ENCODE measurements at regions not wholly inside any gene's neighbourhood (a gene's known extent, or its start where the extent isn't known, plus 50 kb on each side); places are given as distances from the start of the nearest gene placed in this dataset.

- DNase-seq (ENCODE audit: low read depth in 2 of 2): no peak
Measured at GRCh38 chr4:4735870-4736269, 123.6 kb upstream of the MSX1 start.

GRCh38 chr4:4735136-4735750 lies 124.2 kb upstream of the MSX1 start:
- DNase-seq (ENCODE audit: low read depth in 2 of 2): no peak

DNA sequence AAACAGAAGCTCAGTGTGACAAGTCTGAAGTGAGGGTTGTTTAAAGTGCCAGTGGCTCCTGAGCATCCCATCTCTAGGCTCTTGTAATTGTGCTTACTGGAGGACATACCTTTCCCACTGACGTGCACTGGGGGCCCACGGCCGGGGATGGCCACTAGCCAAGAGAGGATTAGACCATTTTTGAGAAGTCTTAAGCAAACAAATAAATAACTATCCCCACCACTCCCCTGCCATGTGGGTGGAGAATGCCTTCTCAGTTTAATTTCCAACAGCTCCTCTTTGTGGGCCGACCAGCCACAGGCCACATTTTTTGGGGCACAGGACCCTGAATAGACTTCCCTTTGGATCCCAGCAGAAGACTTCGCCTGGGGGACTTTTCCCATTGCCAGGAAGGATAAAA lies 125.0 kb upstream of the MSX1 start:
- DNase-seq (ENCODE audit: low read depth in 2 of 2): no peak

DNA sequence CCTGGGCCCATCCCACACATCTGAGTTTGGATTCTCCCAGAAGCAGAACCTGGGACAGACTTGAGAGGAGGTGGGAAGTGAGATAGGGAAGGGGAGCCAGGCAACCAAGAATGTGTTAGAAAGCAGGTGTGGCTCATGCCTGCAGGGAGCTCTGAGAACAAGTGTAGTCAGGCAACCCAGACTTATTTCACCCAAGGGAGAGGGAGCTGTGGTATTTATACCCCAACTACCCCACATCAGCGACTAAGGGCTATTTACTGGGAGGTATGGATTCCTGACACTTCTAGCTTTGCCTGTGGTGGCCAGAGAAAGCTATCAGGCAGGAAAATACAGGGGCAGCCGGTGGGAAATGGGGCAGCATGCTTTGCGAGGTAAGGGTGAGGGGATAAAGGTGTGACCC lies 125.8 kb upstream of the MSX1 start:
- DNase-seq (ENCODE audit: low read depth in 2 of 2): no peak

GRCh38 chr4:4730249-4730648 lies 129.2 kb upstream of the MSX1 start:
- DNase-seq (ENCODE audit: low read depth in 2 of 2): no peak

DNA sequence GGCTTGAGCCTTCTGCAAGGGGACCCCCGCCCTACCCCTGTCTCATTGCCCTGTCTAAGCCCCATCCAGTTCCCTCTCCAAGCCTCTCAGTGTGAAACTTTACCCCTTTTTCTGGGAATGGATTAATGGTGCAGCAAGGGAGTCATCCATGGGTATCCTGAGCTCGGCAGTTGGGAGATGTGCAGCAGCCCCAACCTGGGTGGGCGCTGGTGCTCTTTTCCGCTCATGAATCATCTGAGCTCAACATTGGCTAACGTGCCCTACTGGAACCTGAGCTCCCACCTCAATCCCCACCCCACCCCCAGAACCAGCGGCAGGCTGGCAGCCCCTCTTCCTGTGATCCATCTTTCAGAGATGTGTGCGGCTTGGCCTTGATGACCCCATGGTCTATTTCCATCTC lies 130.3 kb upstream of the MSX1 start:
- DNase-seq (ENCODE audit: low read depth in 2 of 2): no peak

GRCh38 chr4:4727536-4727935 lies 131.9 kb upstream of the MSX1 start:
- no peak for DNase-seq (ENCODE audit: low read depth in 2 of 2)

DNA sequence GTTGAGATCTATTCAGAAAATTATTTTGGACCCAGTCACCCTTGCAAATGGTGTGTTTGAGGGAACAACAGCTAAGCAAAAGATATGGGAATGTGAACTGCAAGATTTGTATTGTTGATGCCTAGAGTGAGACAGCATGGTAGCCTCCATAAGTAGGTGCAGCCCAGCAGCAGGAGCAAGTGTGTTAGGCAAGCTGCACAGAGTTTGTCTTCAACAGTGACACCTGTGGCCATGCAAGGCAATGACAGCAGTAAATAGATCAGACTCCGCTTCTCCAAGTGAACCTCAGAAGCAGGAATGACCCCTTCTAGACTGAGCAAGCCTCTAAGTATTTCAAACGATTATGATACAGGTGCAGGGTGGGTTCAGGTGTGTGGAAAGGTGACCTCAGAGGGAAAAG lies 133.4 kb upstream of the MSX1 start:
- no peak for DNase-seq (ENCODE audit: low read depth in 2 of 2)

GRCh38 chr4:4724321-4724720 lies 135.1 kb upstream of the MSX1 start:
- no peak for DNase-seq (ENCODE audit: low read depth in 2 of 2)

DNA sequence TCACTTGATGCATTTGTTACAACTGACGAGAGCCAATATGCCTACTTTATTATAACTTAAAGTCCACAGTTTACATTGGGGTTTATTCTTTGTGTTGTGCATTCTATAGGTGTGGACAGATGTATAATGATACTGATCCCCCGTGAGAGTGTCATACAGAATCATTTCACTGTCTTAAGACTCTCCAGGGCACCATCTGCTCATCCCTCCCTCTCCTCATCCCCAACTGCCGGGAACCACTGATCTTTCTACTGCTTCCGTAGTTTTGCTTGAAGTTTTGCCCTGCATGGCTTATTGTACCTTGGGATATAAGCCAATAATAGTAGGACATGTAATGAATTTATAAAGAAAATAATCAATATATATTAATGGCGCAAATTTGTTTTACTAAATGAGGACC lies 137.8 kb upstream of the MSX1 start:
- DNase-seq (ENCODE audit: low read depth in 2 of 2): no peak

GRCh38 chr4:4720646-4721045 lies 138.8 kb upstream of the MSX1 start:
- no peak for DNase-seq (ENCODE audit: low read depth in 2 of 2)

GRCh38 chr4:4719436-4719835 lies 140.0 kb upstream of the MSX1 start:
- no peak for DNase-seq (ENCODE audit: low read depth in 2 of 2)

GRCh38 chr4:4717692-4718091 lies 141.8 kb upstream of the MSX1 start:
- DNase-seq (ENCODE audit: low read depth in 2 of 2): no peak

DNA sequence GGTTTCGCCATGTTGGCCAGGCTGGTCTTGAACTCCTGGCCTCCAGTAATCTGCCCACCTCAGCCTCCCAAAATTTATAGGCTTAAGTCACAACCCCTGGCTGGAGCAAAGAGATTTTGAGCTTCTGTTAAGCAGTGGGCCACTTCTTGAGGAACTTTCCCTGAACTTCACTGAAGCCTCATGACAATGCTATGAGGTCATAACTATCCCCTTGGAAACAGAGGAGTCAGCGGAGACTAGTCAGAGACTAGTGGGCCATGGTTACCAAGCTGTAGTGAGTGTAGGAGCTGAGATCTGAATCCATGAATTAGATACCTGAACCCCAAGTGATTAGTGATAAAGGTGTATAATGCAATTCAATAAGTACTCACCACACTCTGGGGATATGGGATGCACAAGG lies 145.1 kb upstream of the MSX1 start:
- DNase-seq (ENCODE audit: low read depth in 2 of 2): no peak

DNA sequence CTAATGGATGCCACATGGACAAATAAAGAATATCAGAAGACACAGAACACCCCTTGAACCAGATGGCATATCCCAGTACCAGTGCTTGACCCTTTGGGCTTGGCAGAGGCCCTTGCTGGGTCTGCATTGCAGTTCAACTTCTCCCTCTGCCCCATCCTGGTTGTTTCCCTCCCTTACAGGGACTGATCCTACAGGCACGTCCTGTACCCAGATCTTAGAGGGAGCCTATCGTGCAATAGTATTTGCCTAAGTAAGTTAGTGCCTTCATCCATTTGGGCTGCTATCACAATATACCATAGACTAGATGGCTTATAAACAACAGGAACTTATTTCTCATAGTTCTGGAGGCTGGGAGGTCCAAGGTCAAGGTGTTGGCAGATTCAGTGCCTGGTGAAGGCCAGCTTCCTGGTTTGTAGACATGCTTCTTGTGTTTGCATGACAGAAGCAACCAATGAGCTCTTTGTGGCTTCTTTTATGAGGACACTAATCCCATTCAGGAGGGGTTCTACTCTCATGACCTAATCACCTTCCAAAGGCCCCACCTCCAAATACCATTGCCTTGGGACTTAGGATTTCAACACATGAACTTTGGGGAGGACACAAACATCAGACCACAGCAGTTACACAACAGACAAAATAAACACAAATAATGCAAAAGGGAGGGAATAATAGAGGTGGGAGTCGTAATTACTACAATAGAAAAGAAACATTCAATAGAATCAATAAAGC lies 146.5 kb upstream of the MSX1 start:
- no peak for DNase-seq (ENCODE audit: low read depth in 2 of 2)

- DNase-seq (ENCODE audit: low read depth in 2 of 2): no peak
Measured at GRCh38 chr4:4711902-4712301, 147.6 kb upstream of the MSX1 start.

DNA sequence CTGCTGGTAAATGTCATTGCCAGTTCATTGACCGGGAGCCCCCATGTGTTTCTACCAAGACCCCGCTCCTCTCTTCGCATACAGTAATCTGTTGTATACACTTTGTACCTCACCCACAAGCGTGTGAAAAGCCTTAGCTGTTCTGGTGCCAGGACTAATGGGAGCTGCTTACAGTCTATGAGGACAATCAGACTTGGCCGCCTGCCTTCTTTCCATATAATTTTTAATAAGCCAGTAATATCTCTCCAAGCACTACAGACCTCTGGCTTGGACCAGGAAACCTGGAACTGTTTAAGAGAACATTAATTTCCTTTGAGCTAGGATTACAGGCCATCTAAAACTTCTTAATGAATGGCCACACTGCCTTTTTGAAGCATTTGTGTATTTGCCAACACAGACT lies 149.7 kb upstream of the MSX1 start:
- DNase-seq (ENCODE audit: low read depth in 2 of 2): no peak

GRCh38 chr4:4704267-4704666 lies 155.2 kb upstream of the MSX1 start:
- no peak for DNase-seq (ENCODE audit: low read depth in 2 of 2)

- DNase-seq (ENCODE audit: low read depth in 2 of 2): no peak
Measured at GRCh38 chr4:4697584-4697983, 155.7 kb upstream of the STX18 start.

- no peak for DNase-seq (ENCODE audit: low read depth in 2 of 2)
Measured at GRCh38 chr4:4696530-4696929, 154.7 kb upstream of the STX18 start.

GRCh38 chr4:4695497-4695896 lies 153.6 kb upstream of the STX18 start:
- DNase-seq (ENCODE audit: low read depth in 2 of 2): no peak

- DNase-seq (ENCODE audit: low read depth in 2 of 2): no peak
Measured at GRCh38 chr4:4694827-4695226, 153.0 kb upstream of the STX18 start.

- DNase-seq (ENCODE audit: low read depth in 2 of 2): no peak
Measured at GRCh38 chr4:4694296-4694772, 152.5 kb upstream of the STX18 start.
